DOHH2 (cell line): ENCODE measurements at regions not wholly inside any gene's neighbourhood (a gene's known extent, or its start where the extent isn't known, plus 50 kb on each side); places are given as distances from the start of the nearest gene placed in this dataset.

ENCODE experiments used
- CTCF ChIP-seq: fragments of 200-600 bp; sonication (generic); IDR thresholded peaks from one replicate; pipeline ENCODE4 v1.5.1; 2014; ENCODE audit warnings: antibody characterized with exemption, mild to moderate bottlenecking, low read depth, low read length; ENCODE audit not compliant: poor library complexity, severe bottlenecking
- EZH2phosphoT487 ChIP-seq: fragments of 200-600 bp; sonication (generic); IDR thresholded peaks from 2 replicates; pipeline ENCODE4 v1.6.1; 2017; ENCODE audit warnings: borderline replicate concordance, mild to moderate bottlenecking, antibody characterized with exemption, low read length, moderate library complexity, mixed read lengths

- TF ChIP-seq CTCF (no peak), EZH2phosphoT487 (no peak)
Observed at GRCh38 chr15:38102972-38103371, 149.7 kb upstream of the SPRED1 start.
